ENCODE measurements at regions not wholly inside any gene's neighbourhood (a gene's known extent, or its start where the extent isn't known, plus 50 kb on each side); places are given as distances from the start of the nearest gene placed in this dataset.
A peak's percentile ranks its signal among the peaks of the same experiment; 100 is the strongest.

- no peak for DNase-seq
- Histone ChIP-seq H3K36me3 (replicated peaks; ENCODE audit: control insufficient read depth, insufficient read depth, low read length) (no peaks in the 10 kb centered on the region), H3K4me3 (ENCODE audit: insufficient read depth, low read depth, low read length) (no peak overlapping the region), H3K27me3 (ENCODE audit: control insufficient read depth, insufficient read depth, low read length) (no peaks in the 10 kb centered on the region)
Measured at GRCh38 chr10:10235003-10235402, 782.7 kb upstream of the CELF2 start.

GRCh38 chr10:10247585-10247984 is 770.1 kb upstream of the CELF2 start:
- H3K27me3 ChIP-seq (ENCODE audit: control insufficient read depth, insufficient read depth, low read length): no peaks in the 10 kb centered on the region
- no peak for DNase-seq
- no peak overlapping the region for H3K4me3 ChIP-seq (ENCODE audit: insufficient read depth, low read depth, low read length)
- H3K36me3 ChIP-seq (replicated peaks; ENCODE audit: control insufficient read depth, insufficient read depth, low read length): no peaks in the 10 kb centered on the region

GRCh38 chr10:10256860-10257259 is 760.8 kb upstream of the CELF2 start:
- no peaks in the 10 kb centered on the region for H3K27me3 ChIP-seq (ENCODE audit: control insufficient read depth, insufficient read depth, low read length)
- H3K36me3 ChIP-seq (replicated peaks; ENCODE audit: control insufficient read depth, insufficient read depth, low read length): no peaks in the 10 kb centered on the region
- no peak overlapping the region for H3K4me3 ChIP-seq (ENCODE audit: insufficient read depth, low read depth, low read length)
- no peak for DNase-seq

- no peaks in the 10 kb centered on the region for H3K27me3 ChIP-seq (ENCODE audit: control insufficient read depth, insufficient read depth, low read length)
- H3K4me3 ChIP-seq (ENCODE audit: insufficient read depth, low read depth, low read length): no peak overlapping the region
- H3K36me3 ChIP-seq (replicated peaks; ENCODE audit: control insufficient read depth, insufficient read depth, low read length): no peaks in the 10 kb centered on the region
- DNase-seq: no peak
Measured at GRCh38 chr10:10259013-10259412, 758.7 kb upstream of the CELF2 start.

GRCh38 chr10:10270126-10271050 is 747.3 kb upstream of the CELF2 start:
- no peaks in the 10 kb centered on the region for H3K36me3 ChIP-seq (replicated peaks; ENCODE audit: control insufficient read depth, insufficient read depth, low read length)
- H3K27me3 ChIP-seq (ENCODE audit: control insufficient read depth, insufficient read depth, low read length): no peaks in the 10 kb centered on the region
- H3K4me3 ChIP-seq (ENCODE audit: insufficient read depth, low read depth, low read length): no peak overlapping the region
- DNase-seq: no peak

- DNase-seq: no peak
- no peak overlapping the region for H3K4me3 ChIP-seq (ENCODE audit: insufficient read depth, low read depth, low read length)
- no peaks in the 10 kb centered on the region for H3K36me3 ChIP-seq (replicated peaks; ENCODE audit: control insufficient read depth, insufficient read depth, low read length)
- no peaks in the 10 kb centered on the region for H3K27me3 ChIP-seq (ENCODE audit: control insufficient read depth, insufficient read depth, low read length)
Measured at GRCh38 chr10:10271639-10272192, 746.0 kb upstream of the CELF2 start.

- DNase-seq: no peak
- Histone ChIP-seq H3K27me3 (ENCODE audit: control insufficient read depth, insufficient read depth, low read length) (no peaks in the 10 kb centered on the region), H3K36me3 (replicated peaks; ENCODE audit: control insufficient read depth, insufficient read depth, low read length) (no peaks in the 10 kb centered on the region), H3K4me3 (ENCODE audit: insufficient read depth, low read depth, low read length) (no peak overlapping the region)
Measured at GRCh38 chr10:10273661-10274060, 744.0 kb upstream of the CELF2 start.

- DNase-seq: no peak
- Histone ChIP-seq H3K36me3 (replicated peaks; ENCODE audit: control insufficient read depth, insufficient read depth, low read length) (no peaks in the 10 kb centered on the region), H3K27me3 (ENCODE audit: control insufficient read depth, insufficient read depth, low read length) (no peaks in the 10 kb centered on the region), H3K4me3 (ENCODE audit: insufficient read depth, low read depth, low read length) (no peak overlapping the region)
Measured at GRCh38 chr10:10279906-10280305, 737.8 kb upstream of the CELF2 start.

GRCh38 chr10:10292501-10292900 is 725.2 kb upstream of the CELF2 start:
- no peak for DNase-seq
- Histone ChIP-seq H3K36me3 (replicated peaks; ENCODE audit: control insufficient read depth, insufficient read depth, low read length) (no peaks in the 10 kb centered on the region), H3K27me3 (ENCODE audit: control insufficient read depth, insufficient read depth, low read length) (no peaks in the 10 kb centered on the region), H3K4me3 (ENCODE audit: insufficient read depth, low read depth, low read length) (no peak overlapping the region)

- Histone ChIP-seq H3K36me3 (replicated peaks; ENCODE audit: control insufficient read depth, insufficient read depth, low read length) (no peaks in the 10 kb centered on the region), H3K4me3 (ENCODE audit: insufficient read depth, low read depth, low read length) (no peak overlapping the region), H3K27me3 (ENCODE audit: control insufficient read depth, insufficient read depth, low read length) (no peaks in the 10 kb centered on the region)
- no peak for DNase-seq
Measured at GRCh38 chr10:10293041-10293440, 724.6 kb upstream of the CELF2 start.

GRCh38 chr10:10293481-10293951 is 724.2 kb upstream of the CELF2 start:
- no peak overlapping the region for H3K4me3 ChIP-seq (ENCODE audit: insufficient read depth, low read depth, low read length)
- H3K36me3 ChIP-seq (replicated peaks; ENCODE audit: control insufficient read depth, insufficient read depth, low read length): no peaks in the 10 kb centered on the region

GRCh38 chr10:10294184-10294880 is 723.3 kb upstream of the CELF2 start:
- no peak overlapping the region for H3K4me3 ChIP-seq (ENCODE audit: insufficient read depth, low read depth, low read length)

More at GRCh38 chr10:10293481-10293951, 724.2 kb upstream of the CELF2 start:
- peak; percentile 58 for DNase-seq
- H3K27me3 ChIP-seq (ENCODE audit: control insufficient read depth, insufficient read depth, low read length): no peaks in the 10 kb centered on the region

GRCh38 chr10:10294881-10295529 is 722.7 kb upstream of the CELF2 start:
- Histone ChIP-seq H3K4me3 (ENCODE audit: insufficient read depth, low read depth, low read length) (no peak overlapping the region), H3K27me3 (ENCODE audit: control insufficient read depth, insufficient read depth, low read length) (no peaks in the 10 kb centered on the region), H3K36me3 (replicated peaks; ENCODE audit: control insufficient read depth, insufficient read depth, low read length) (no peaks in the 10 kb centered on the region)
- DNase-seq: peak; percentile 16

More at GRCh38 chr10:10294184-10294880, 723.3 kb upstream of the CELF2 start:
- Histone ChIP-seq H3K27me3 (ENCODE audit: control insufficient read depth, insufficient read depth, low read length) (no peaks in the 10 kb centered on the region), H3K36me3 (replicated peaks; ENCODE audit: control insufficient read depth, insufficient read depth, low read length) (no peaks in the 10 kb centered on the region)
- DNase-seq: peak; percentile 15

- no peaks in the 10 kb centered on the region for H3K27me3 ChIP-seq (ENCODE audit: control insufficient read depth, insufficient read depth, low read length)
- no peak overlapping the region for H3K4me3 ChIP-seq (ENCODE audit: insufficient read depth, low read depth, low read length)
- DNase-seq: no peak
- H3K36me3 ChIP-seq (replicated peaks; ENCODE audit: control insufficient read depth, insufficient read depth, low read length): no peaks in the 10 kb centered on the region
Measured at GRCh38 chr10:10295537-10295936, 722.1 kb upstream of the CELF2 start.
